Activated CD4-positive, alpha-beta T cell treated with anti-CD3 and anti-CD28 coated beads for 4 hours (primary cell): ENCODE measurements at regions not wholly inside any gene's neighbourhood (a gene's known extent, or its start where the extent isn't known, plus 50 kb on each side); places are given as distances from the start of the nearest gene placed in this dataset.
"Not testable (repeated sequence)": the region's sequence is repeated elsewhere in the genome, so short reads cannot be mapped to it uniquely, and the experiment has no call there.

ENCODE experiments used
- DNase-seq, 2 donors: peaks; one replicate each; pipeline ENCODE4 v3.0.0-alpha.2; 2020

GRCh38 chr2:242054881-242055801 is 185.6 kb downstream of the RTP5 start:
- no peak for DNase-seq

- no peak for DNase-seq
These were observed 186.5 kb downstream of the RTP5 start for GRCh38 chr2:242056026-242056425.

- DNase-seq: no peak
These were observed 187.3 kb downstream of the RTP5 start for GRCh38 chr2:242056785-242057184.

- DNase-seq: no peak
These were observed 188.0 kb downstream of the RTP5 start for GRCh38 chr2:242057379-242058040.

- no peak for DNase-seq
These were observed 188.7 kb downstream of the RTP5 start for GRCh38 chr2:242058116-242058680.

- DNase-seq: no peak
These were observed 190.0 kb downstream of the RTP5 start for GRCh38 chr2:242059566-242059965.

GRCh38 chr2:242060212-242060835 is 190.8 kb downstream of the RTP5 start:
- DNase-seq: no peak

GRCh38 chr2:242061930-242062329 is 192.4 kb downstream of the RTP5 start:
- not testable (repeated sequence) for DNase-seq

- DNase-seq: no peak
These were observed 193.9 kb downstream of the RTP5 start for GRCh38 chr2:242063436-242063835.

- DNase-seq: no peak
These were observed 194.3 kb downstream of the RTP5 start for GRCh38 chr2:242063850-242064249.

GRCh38 chr2:242064364-242065250 is 195.1 kb downstream of the RTP5 start:
- DNase-seq: no peak

GRCh38 chr2:242065426-242065825 is 195.9 kb downstream of the RTP5 start:
- no peak for DNase-seq

- no peak for DNase-seq
These were observed 199.5 kb downstream of the RTP5 start for GRCh38 chr2:242069018-242069417.

GRCh38 chr2:242069938-242070395 is 200.4 kb downstream of the RTP5 start:
- DNase-seq: not testable (repeated sequence)

- not testable (repeated sequence) for DNase-seq
These were observed 201.2 kb downstream of the RTP5 start for GRCh38 chr2:242070726-242071125.

- DNase-seq: not testable (repeated sequence)
These were observed 201.8 kb downstream of the RTP5 start for GRCh38 chr2:242071377-242071776.

- not testable (repeated sequence) for DNase-seq
These were observed 202.4 kb downstream of the RTP5 start for GRCh38 chr2:242071936-242072335.

- DNase-seq: no peak
These were observed 205.6 kb downstream of the RTP5 start for GRCh38 chr2:242075168-242075567.

GRCh38 chr2:242075696-242076095 is 206.2 kb downstream of the RTP5 start:
- DNase-seq: no peak

GRCh38 chr2:242076184-242076583 is 206.7 kb downstream of the RTP5 start:
- not testable (repeated sequence) for DNase-seq

- DNase-seq: not testable (repeated sequence)
These were observed 208.9 kb downstream of the RTP5 start for GRCh38 chr2:242078426-242078825.

- DNase-seq: not testable (repeated sequence)
These were observed 210.3 kb downstream of the RTP5 start for GRCh38 chr2:242079792-242080191.
